ENCODE measurements at regions not wholly inside any gene's neighbourhood (a gene's known extent, or its start where the extent isn't known, plus 50 kb on each side); places are given as distances from the start of the nearest gene placed in this dataset.

DNA sequence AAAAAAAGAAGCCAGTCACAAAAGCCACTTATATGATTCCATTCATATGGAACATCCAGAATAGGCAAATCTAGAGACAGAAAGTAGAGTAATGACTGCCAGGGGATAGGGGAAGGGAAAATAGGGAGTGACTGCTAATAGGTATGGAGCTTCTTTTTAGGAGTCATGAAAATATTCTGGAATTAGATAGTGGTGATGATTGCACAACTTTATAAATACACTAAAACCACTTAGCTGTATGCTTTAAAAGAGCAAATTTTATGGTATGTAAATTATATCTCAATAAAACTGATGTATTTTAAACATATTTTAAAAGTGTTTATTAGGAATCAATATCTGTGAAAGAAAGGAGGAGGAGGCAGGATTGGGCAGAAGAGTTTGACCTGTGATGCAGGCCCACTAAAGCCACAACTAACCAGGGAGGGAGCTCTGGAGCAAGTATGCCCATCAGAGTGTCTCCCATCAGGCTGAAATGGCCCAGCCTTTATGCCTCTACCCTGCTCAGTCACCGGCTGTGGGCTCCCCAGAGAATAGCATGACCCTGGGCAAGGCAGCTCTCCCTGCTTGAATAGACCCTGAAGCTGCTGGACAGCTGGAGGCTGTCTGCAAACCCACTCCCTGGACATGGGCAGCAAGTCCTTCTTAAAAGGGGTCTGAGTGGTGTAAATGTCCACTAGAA lies 96.0 kb upstream of the SLC44A1 start:
- DNase-seq = no peak

DNA sequence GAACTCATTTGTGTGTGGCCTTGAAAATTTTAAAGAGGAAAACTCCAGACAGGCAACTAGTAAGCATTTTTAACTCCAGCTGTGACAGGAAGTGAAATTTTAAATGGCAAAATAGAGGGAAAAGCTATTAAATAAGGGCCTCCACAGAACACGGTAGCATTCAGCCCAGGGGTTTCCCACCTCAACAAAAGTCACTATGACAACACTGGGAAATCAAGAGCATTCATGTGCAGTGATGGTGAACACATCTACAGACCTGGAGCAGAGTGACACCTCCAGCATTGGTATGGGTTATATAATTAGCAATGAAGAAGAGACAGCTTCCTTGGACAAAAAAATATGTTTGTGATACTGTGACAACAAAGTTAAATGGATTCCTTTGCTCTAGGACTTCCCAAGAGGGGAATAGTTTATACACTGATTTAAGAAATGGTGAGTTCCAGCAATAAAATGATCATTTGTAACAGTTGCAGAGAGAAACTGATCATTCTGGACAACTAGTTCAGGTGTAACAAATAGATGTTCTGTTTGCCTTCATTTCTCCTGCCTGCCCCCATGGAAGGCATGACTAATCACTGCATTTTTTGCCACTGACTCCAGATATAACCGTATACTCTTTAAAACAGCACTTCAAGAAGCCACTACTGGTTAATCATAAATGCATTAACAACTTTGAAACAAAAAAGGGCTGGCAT lies 93.3 kb upstream of the SLC44A1 start:
- no peak for DNase-seq

DNA sequence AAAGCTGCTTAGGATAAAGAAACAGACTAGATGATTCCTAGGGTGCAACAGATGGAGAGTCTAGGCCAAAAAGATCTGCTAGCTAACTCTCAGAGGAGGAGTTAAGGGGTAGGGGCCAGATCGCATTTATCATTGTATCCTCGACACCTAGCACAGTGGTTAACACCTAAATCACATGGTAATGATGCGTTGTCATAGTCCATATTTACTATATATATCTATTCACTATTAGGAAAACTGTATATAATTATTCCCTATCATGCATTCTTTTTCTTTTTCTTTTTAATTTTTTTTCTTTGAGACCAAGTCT lies 92.8 kb upstream of the SLC44A1 start:
- no peak for DNase-seq

DNA sequence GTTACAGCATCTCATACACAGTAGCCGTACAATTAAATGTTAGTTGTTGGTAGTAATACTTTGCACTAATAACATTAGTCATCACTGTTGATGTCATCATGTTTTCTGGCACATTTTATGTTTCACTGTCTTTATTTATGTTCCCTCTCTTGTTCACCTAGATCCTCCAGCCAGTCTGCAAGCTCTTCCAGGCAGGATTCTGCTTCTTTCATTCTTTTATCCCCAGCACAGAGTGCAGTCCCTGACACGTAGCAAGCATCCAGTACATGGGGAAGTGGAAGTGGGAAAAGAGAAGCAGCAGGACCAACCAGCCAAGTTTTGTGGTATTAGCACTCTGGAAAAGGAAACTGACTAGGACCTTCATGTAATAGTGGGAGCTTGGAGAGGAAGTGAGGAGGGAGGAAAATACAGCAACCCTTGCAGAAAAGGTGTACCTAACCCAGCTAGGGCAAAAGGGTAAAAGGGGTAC lies 89.7 kb upstream of the SLC44A1 start:
- no peak for DNase-seq

DNA sequence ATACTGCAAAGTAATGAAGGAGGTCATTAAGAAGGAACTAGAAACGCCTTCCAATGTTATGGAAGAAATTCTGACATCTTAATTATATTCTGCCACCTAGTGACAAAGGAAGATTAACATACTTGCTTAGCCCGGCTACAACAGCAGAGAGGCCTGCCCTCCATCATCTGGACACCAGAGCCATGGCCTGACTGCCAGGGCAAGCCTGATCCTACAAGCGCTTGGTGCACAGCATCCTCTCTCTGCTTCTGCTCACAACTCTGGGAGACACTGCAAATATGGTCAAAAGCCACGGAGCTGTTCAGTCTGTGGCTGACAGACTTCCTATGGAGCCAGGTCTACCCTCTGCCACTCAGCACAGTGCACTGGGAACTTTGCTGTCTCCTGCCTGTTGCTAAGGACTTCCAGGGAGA lies 87.3 kb upstream of the SLC44A1 start:
- DNase-seq = peak; percentile 38

DNA sequence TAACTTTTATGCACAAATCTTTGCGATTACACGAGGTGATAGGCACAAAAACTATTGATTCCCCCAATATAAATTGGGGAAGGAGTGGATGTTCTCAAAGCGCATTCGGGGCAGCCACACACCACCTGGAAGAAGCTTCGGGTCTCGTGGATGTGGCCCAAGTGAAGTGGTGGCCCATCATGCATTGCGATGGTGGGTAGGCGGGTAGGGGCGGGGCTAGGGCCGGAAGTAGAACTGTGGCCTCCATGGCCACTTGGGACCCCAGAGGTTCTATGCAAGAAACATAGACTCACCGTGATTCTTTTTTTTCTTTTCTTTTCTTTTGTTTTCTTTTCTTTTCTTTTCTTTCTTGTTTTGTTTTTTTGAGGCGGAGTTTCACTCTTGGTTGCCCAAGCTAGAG lies 86.4 kb upstream of the SLC44A1 start:
- no peak for DNase-seq

DNA sequence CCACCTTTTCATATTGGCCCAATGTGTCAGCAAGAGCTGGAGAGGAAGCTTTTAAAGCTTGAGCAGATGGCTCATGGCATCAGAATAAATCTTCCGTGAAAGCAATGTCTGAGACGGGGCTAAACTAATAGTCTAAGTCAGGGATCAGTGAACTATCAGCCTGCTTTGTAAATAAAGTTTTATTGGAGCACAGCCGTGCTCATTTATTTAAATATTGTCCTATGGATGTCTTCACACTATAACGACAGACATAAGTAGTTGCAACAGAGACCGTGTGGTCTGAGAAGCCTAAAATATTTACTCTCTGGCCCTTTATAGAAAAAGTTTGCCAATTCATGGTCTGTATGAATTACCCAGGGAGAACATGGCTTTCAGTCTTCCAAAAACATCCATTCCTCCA lies 85.6 kb upstream of the SLC44A1 start:
- DNase-seq = no peak

DNA sequence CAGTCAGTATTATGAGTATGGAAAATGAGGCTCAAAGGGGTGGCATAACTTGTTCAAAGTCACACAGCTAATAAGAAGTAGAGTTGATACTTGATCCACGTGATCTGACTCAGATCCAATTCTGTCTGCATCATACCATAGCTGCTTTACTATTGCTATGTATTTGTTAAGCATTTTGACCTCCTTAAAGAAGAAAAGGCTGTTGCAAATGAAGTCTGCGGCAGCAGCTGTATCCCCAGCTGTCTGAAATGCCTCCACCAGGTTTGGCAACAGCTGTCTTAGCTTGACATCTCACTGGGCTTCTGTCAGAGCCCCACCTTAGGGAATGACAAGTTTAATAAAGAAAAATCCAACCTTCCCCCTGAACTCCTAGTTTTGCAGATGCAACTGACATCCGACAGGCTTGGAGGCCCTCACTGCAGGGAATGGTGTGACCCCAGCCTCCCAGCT lies 75.6 kb upstream of the SLC44A1 start:
- DNase-seq = no peak

DNA sequence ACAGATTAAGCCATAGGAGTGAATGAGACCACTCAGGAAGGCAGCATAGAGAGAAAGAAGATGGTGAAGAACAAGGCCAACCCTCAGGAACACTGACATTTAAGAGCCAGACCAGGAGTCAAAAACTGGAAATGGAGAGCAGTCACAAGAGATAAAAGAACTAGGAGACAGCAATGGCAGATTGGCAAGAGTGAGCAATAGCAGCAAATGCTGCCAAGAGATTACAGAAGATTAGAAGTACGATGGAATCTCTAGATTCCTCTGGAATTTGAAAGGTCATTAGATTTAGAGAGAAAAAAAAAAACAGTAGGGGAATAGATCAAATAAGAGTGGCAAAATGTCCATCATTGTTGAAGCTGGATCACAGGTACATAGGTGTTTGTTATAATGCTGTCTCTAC lies 73.4 kb upstream of the SLC44A1 start:
- DNase-seq = no peak

DNA sequence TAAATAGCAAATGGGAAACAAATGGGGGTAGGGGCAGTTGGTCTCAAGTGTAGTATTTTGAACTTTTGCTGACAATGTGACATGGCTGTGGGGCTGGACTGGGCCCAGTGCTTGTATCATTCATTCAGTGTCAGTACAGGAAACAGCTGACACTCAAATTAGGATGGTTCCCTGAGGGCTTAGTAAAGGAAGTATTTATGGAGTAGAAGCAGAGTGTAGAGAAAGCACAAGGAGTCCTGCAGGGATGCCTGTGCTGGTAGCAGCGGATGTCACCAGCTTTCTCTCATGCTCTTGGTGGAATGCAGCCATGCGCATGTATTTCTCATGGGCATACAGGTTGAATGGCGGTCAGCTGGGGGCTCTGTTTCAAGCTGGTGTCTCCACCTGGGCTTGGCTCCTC lies 72.9 kb upstream of the SLC44A1 start:
- no peak for DNase-seq

DNA sequence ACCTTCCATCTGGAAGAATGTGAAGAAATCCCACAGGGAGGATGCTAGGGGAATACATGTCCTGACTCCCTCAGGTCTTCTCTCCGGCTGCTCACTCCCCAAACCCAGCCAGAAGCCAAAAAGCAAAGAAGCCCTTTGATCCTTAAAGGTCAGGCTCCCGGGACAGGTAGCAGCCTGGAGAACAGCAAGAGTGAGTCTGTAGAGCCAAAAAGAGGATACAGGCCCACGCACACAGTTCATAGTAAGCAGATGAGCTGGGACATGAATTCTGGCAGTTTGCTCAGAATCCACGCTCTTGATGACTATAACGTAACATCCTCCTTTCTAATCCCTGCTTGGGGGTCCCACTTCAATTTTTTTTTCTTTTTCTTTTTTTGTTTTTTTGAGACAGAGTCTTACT lies 72.0 kb upstream of the SLC44A1 start:
- no peak for DNase-seq

DNA sequence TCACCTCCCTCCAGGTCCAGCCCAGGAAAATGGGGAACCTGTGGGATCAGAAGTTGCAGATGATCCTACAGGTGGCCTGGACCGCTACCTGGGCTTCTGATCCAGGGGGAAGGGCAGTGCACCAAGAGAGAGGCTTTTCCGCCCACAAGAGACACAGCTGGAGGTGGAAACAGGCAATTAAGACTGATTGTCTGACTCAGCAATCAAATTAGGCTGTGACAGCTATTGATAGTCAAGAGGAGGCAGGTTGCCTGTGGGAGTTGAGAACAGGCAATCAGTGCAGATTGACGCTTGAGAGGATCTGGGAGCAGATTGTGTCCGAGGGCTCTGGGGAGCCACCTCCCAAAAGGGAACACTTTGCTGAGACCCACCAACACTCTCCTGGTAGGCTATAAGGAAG lies 71.1 kb upstream of the SLC44A1 start:
- peak; percentile 88 for DNase-seq

DNA sequence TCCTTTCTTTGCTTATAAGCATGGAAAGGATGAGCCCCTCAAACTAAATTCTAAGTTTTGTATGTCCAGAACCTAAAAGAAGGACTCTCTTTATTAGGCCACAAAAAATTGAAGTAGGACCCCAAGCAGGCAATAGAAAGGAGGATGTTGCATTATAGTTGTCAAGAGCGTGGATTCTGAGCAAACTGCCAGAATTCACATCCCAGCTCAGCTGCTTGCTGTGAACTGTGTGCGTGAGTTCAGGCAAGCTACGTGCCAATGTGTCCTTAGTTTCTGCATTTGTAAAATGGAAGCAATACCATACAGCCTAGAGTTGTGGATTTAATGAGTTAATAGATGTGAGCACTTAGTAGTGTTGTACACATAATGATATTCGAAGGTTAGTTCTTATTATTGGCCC lies 70.6 kb upstream of the SLC44A1 start:
- DNase-seq = no peak

DNA sequence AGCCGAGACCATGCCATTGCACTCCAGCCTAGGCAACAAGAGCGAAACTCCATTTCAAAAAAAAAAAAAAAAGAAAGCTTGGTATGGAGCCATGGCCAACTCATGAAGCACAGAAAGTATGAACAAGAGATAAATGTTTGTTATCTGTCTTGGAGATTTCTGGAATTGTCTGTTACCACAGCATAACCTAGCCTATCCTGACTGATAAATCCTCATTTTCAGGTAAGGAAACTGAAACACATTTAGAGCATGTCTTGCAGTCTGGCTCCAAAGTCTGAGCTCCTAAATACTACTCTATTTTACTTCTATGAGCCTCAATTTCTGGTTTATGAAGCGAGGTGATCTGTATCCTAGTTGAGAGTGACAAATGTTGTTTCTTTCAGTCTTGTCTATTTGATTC lies 68.3 kb upstream of the SLC44A1 start:
- DNase-seq = no peak

DNA sequence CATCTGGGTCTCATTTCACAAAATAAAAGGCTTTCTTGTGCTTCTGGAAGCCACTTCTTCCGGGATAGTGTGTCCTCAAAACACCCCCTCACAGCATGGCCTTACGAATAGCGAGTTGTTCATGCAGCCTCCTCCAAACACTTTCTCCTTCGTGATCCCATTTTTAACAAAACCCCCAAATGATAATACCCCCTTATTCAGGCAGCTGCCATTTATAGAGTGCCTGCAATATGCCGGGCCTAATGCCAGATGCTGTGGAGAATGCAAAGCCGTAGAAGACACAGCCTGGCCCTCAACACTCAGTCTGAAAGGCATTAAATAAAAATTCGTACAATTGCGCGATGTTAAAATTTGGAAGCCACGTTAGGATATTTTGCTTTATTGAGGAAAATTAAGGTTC lies 66.4 kb upstream of the SLC44A1 start:
- no peak for DNase-seq

DNA sequence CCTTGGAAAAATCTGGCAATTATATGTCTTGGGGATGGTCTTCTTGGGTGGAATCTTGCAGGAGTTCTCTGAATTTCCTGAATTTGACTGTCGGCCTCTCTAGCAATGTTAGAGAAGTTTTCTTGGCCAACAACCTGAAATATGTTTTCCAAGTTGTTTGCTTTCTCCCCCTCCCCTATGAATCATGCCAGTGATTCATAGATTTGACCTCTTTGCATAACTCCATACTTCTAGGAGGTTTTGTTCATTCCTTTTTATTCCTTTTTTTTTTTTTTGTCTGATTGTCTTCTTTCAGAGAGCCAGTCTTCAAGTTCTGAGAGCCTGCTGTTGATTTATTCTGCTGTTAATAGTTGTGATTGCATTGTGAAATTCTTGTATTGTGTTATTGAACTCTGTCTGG lies 56.7 kb upstream of the SLC44A1 start:
- no peak for DNase-seq

DNA sequence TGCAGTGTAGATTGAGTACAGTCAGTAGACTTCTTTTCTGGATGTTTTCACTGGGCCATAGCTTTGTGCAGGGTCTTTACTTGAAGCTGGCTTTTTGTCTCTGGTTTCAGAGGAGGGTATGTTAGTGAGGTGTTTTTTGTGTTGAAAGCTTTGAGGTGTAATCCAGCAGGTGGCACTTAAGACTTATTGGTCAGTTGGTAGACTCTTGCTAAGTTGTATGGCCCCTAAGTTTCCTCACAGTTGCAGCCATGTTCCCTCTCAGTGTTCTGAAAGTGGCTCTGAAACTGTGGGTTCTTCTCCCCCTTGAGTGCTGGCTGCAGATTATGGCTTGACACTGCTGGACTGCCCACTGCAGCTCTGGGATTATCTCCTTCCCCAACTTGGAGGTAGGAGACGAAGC lies 55.7 kb upstream of the SLC44A1 start:
- no peak for DNase-seq

DNA sequence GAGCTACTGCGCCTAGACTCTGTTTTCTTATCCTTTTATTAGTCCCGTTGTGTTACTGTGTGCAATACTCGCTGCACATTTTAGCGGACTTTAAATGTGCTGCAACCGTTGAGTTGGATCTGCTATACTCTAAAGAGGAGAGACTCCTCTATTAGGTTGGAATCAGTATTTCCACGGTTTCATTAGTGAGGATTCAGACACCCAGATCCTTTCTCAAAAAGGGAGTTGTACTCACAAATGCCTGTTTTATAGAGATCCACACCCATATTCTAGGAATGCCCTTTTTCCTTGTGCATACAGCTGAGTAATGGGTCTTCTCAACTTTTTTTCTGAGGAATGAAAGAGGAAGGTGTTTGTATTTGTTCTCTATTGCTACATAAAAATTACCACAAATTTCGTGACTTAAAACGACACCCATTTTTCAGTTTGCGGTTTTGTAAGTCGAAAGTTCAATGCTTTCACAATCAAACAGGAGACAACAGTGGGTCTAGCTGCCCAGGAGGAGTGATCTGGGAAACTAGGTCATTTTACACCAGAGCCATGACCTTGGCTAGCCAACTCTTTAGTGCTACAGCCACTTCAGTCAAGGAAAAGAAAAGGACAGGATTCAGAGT lies 52.8 kb upstream of the SLC44A1 start:
- no peak for DNase-seq

DNA sequence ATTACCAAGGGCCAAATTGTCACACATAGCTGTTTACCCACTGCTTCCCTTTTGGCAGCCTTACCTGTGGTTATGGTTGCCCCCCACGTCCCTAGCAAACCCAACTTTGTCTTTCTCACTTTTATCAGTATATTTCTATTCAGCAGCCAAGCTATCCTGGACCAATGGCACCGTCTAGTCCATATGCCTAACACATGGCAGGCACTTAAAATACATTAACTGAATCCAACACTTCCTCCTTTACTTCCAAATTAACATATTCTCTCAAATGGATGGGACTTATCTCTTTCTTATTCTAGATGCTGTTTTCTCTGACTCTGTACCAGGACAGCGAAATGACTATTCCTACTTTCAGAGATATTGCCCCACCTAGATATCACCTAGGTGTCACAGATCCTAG lies 50.9 kb upstream of the SLC44A1 start:
- no peak for DNase-seq

DNA sequence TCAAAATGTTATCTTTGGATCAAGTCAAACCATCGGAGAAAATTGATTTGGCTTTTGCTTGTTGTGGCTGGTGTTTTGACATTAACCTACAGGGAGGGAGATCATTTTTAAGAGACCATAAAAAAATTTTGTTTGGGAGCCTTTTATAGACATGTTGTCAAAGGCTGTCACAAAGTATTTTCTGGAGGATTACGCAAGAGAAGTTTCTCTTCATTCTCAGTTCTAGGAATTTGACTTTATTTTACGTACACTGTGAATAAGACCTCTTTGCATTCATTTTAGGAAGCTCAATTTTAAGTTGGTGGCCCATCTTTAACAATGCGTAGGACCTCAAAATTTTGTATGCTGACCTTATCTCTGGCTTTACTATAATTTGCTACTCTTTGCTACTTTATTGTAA lies 50.2 kb upstream of the SLC44A1 start:
- no peak for DNase-seq

All from NCI-H1417 treated with DMSO at 0.1 percent for 48 hours (cell line).